ENCODE measurements at regions not wholly inside any gene's neighbourhood (a gene's known extent, or its start where the extent isn't known, plus 50 kb on each side); places are given as distances from the start of the nearest gene placed in this dataset.
A peak's percentile ranks its signal among the peaks of the same experiment; 100 is the strongest.

DNA sequence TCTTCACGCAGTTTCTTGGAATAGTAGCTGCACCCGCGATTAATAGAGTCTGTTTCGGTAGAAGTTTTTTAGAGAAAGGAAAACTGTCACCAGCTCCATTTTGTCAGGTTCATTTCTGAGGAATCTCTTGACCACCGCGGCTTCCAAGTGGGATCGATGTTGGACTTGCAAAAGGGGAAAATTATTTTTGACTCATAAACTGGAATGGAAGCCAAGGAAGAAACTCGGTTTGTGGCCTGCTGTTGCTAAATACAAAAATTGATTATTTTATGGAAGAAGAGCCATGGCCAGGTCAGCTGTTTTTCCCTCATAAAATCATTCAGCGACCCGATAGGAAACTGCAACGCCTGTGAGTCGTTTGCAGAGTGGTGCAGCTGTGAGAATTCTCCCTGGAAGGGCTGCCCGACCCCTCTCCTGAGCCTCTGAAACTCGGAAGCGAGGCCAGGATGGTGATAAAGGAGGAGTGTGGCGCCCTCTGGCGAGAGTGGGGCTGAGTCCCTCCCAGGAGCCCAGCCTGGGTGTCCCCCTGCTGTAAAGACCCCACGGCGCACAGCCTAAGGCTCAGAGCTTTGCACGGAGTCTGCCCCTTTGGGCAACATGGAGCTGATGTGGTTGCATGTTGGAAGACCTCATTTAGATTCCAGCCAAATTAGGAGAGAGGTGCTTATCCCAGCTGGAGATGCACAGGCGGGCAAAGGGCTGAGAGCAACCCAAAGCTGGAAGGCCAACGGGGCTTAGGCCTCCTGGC is 83.6 kb upstream of the SLC25A33 start:
- Histone ChIP-seq H3K27me3 (ENCODE audit: insufficient read depth, low read length) (no peaks in the 10 kb centered on the region), H2BK15ac (ENCODE audit: low read depth, low read length) (no peak overlapping the region), H3K14ac (ENCODE audit: insufficient read depth, low read length) (no peak overlapping the region), H2BK12ac (ENCODE audit: insufficient read length, low read depth, low read length) (no peak overlapping the region), H3K27ac (ENCODE audit: insufficient read length, low read depth, low read length) (no peak overlapping the region), H2AK5ac (ENCODE audit: insufficient read length, low read length) (no peak overlapping the region), H4K91ac (ENCODE audit: insufficient read length, low read depth, low read length) (no peak overlapping the region), H4K5ac (ENCODE audit: insufficient read length, low read depth, low read length) (no peak overlapping the region), H3K9ac (ENCODE audit: extremely low read depth, insufficient read length, low read length) (no peak overlapping the region), H4K8ac (replicated peaks; ENCODE audit: insufficient read length, low read depth, low read length) (no peak overlapping the region), H2BK20ac (ENCODE audit: low read depth, low read length, poor library complexity, severe bottlenecking) (no peak overlapping the region), H3K4me2 (ENCODE audit: insufficient read depth, insufficient read length, low read length) (no peak overlapping the region), H3K79me1 (ENCODE audit: insufficient read depth, low read depth, low read length, poor library complexity, severe bottlenecking) (no peaks in the 10 kb centered on the region), H3K4me1 (ENCODE audit: insufficient read depth, low read length) (no peaks in the 10 kb centered on the region), H3T11ph (ENCODE audit: low read length) (no peak overlapping the region), H2AFZ (ENCODE audit: low read length) (no peak overlapping the region), H2BK120ac (ENCODE audit: low read depth, low read length, poor library complexity, severe bottlenecking) (no peak overlapping the region), H3K23ac (ENCODE audit: insufficient read length, low read depth, low read length) (no peak overlapping the region), H3K23me2 (ENCODE audit: insufficient read length, low read depth, low read length, poor library complexity, severe bottlenecking) (no peaks in the 10 kb centered on the region), H3K4ac (ENCODE audit: low read depth, low read length) (no peak overlapping the region), H4K20me1 (ENCODE audit: control insufficient read depth, insufficient read depth, insufficient read length) (no peaks in the 10 kb centered on the region), H3K18ac (ENCODE audit: insufficient read length, low read depth, low read length) (no peak overlapping the region), H2BK5ac (ENCODE audit: insufficient read length, low read length) (no peak overlapping the region), H3K9me3 (ENCODE audit: control insufficient read depth, low read depth, low read length) (no peaks in the 10 kb centered on the region), H3K79me2 (ENCODE audit: insufficient read depth, low read length) (no peaks in the 10 kb centered on the region), H3K56ac (ENCODE audit: insufficient read length, low read depth, low read length) (no peak overlapping the region)
- Mint-ChIP-seq H3K27ac (no peak overlapping the region), H3K4me1 (peaks cover 0 to 6% of the 10 kb centered on the region in 2 experiments; a peak in 1 of 4 replicates), H3K4me3 (no peak overlapping the region), H3K27me3 (ENCODE audit: low read depth) (peaks cover 6% of the 10 kb centered on the region), H3K9me3 (no peaks in the 10 kb centered on the region), H3K36me3 (ENCODE audit: insufficient read depth in 1 of 3, low read depth in 3 of 3) (no peaks in the 10 kb centered on the region)
- peak; percentile 98 for TF ChIP-seq CTCF (conservative IDR thresholded peaks at IDR 0.05)
- WGBS (ENCODE audit: extremely low coverage, insufficient read length, low lambda C conversion rate), result no CpG with 5 or more reads among the region's 22 CpGs
- peak; percentile 92 for DNase-seq

Measured in H9 (cell line).